ENCODE measurements at regions not wholly inside any gene's neighbourhood (a gene's known extent, or its start where the extent isn't known, plus 50 kb on each side); places are given as distances from the start of the nearest gene placed in this dataset.

DNA sequence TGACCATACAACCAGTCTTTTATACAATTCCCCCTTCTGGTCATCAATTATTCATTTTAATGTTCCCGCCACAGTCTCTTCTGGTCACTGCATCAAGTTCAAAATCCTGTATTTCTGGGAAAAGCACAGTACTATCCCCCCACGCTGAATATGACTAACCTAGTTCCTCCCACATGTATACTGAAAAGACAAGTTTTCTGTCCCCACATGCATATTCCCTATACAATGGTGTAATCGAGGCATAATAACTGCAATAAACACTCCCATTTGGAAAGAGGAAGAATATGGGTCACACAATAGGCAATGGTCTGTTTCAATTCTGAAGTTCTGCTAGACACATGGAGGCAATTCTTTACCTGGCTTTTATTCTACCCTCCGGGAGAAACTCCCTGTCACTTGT lies 344.9 kb downstream of the EFNA5 start:
- Mint-ChIP-seq H3K9me3 (no peaks in the 10 kb centered on the region), H3K27ac (no peak overlapping the region), H3K4me3 (no peak overlapping the region), H3K4me1 (no peaks in the 10 kb centered on the region), H3K27me3 (ENCODE audit: low read depth, poor library complexity) (no peaks in the 10 kb centered on the region), H3K36me3 (ENCODE audit: low read depth) (no peaks in the 10 kb centered on the region)
- DNase-seq, result no peak
- TF ChIP-seq, protein P1, sequence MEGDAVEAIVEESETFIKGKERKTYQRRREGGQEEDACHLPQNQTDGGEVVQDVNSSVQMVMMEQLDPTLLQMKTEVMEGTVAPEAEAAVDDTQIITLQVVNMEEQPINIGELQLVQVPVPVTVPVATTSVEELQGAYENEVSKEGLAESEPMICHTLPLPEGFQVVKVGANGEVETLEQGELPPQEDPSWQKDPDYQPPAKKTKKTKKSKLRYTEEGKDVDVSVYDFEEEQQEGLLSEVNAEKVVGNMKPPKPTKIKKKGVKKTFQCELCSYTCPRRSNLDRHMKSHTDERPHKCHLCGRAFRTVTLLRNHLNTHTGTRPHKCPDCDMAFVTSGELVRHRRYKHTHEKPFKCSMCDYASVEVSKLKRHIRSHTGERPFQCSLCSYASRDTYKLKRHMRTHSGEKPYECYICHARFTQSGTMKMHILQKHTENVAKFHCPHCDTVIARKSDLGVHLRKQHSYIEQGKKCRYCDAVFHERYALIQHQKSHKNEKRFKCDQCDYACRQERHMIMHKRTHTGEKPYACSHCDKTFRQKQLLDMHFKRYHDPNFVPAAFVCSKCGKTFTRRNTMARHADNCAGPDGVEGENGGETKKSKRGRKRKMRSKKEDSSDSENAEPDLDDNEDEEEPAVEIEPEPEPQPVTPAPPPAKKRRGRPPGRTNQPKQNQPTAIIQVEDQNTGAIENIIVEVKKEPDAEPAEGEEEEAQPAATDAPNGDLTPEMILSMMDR (IDR thresholded peaks at IDR 0.05), result no peak

DNA sequence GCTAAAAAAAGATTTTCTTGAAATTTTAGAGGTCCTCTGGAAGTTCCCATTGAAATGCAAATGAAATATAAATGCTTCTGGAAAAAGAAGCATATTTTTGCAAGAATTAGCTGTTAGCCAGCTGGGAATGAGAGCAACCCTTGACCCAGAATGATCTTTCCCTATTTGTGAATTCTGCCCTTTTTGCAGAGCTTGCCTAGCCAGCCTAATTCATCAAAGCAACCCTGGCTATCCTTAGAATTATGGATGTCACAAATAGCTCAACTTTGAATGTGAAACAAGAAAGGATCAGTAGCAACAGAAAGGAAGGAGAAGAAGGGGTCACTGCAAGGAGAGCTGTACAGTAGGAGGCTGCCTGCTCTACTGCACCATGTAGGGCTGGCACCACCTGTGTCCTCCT lies 345.9 kb downstream of the EFNA5 start:
- DNase-seq, result no peak
- TF ChIP-seq, protein P1 (IDR thresholded peaks at IDR 0.05), result no peak
- H3K9me3 Mint-ChIP-seq, result no peaks in the 10 kb centered on the region
- no peaks in the 10 kb centered on the region for H3K27me3 Mint-ChIP-seq (ENCODE audit: low read depth, poor library complexity)
- no peaks in the 10 kb centered on the region for H3K36me3 Mint-ChIP-seq (ENCODE audit: low read depth)
- no peak overlapping the region for H3K4me3 Mint-ChIP-seq
- no peaks in the 10 kb centered on the region for H3K4me1 Mint-ChIP-seq
- H3K27ac Mint-ChIP-seq, result no peak overlapping the region

DNA sequence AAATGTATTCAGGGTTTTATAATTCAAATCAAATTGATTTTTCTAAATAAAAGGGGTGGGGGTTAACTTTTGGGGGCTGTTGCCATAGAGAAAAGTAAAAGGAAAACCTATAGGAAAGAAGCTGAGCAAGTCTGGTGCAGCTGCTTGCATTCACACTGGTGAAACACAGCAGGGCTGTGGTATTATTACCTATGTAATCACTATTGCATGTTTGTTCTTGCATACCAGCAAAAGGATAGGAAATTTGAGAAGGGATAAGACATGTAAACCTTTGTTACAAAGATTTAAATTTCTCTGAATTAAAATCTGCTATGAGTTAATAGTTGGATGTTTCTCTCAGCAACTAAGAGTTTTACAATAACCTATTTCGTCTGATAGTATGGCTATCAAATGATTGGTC lies 346.7 kb downstream of the EFNA5 start:
- DNase-seq, result no peak
- Mint-ChIP-seq H3K27me3 (ENCODE audit: low read depth, poor library complexity) (no peaks in the 10 kb centered on the region), H3K36me3 (ENCODE audit: low read depth) (no peaks in the 10 kb centered on the region), H3K27ac (no peak overlapping the region), H3K9me3 (no peaks in the 10 kb centered on the region), H3K4me1 (no peaks in the 10 kb centered on the region), H3K4me3 (no peak overlapping the region)
- TF ChIP-seq, protein P1 (IDR thresholded peaks at IDR 0.05), result no peak

DNA sequence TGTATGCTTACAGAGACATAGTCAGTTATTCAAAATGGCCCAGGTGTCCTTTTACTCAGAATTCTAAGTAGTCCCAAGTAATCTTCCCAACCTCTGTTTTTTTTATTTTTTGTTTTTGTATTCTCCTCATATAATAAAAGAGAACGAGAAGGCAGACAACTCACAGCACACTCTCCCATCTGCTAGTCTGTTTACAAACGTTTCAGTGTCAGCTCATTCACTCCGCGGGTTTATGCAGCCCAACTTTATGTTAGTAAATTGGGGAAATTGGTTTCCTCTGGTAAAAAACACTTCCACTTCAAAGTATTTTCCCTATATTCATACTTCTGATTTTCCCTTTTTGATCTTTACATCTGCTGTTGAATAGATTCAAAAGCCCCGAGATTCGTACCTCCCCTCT lies 347.2 kb downstream of the EFNA5 start:
- H3K36me3 Mint-ChIP-seq (ENCODE audit: low read depth), result no peaks in the 10 kb centered on the region

DNA sequence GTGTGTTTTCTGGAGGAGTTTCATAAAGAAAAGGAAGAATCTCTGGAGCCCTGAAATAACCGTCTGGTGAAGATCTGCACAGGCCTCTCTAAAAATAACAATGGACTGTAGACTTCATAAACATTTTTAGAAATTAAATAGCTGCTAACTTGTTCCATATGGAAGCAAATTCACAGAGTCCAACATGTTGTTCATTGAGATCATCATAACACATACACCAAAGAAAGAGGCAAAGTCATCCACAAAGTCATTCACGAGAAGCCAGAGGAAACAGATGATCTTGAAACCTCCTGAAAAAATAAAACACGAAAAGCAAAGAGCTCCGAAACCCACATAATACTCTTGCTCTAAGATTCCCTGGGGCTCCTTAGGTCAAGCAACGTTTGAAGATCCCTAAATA lies 347.8 kb downstream of the EFNA5 start:
- Mint-ChIP-seq H3K27ac (no peak overlapping the region), H3K9me3 (no peaks in the 10 kb centered on the region), H3K4me1 (no peaks in the 10 kb centered on the region), H3K36me3 (ENCODE audit: low read depth) (no peaks in the 10 kb centered on the region), H3K27me3 (ENCODE audit: low read depth, poor library complexity) (peaks cover 2% of the 10 kb centered on the region), H3K4me3 (no peak overlapping the region)
- TF ChIP-seq, protein P1 (IDR thresholded peaks at IDR 0.05), result no peak
- DNase-seq, result no peak

More for the DNA sequence above, 347.2 kb downstream of the EFNA5 start:
- no peaks in the 10 kb centered on the region for H3K4me1 Mint-ChIP-seq
- no peaks in the 10 kb centered on the region for H3K27me3 Mint-ChIP-seq (ENCODE audit: low read depth, poor library complexity)
- DNase-seq, result no peak
- no peaks in the 10 kb centered on the region for H3K9me3 Mint-ChIP-seq
- no peak overlapping the region for H3K27ac Mint-ChIP-seq
- TF ChIP-seq, protein P1 (IDR thresholded peaks at IDR 0.05), result no peak
- no peak overlapping the region for H3K4me3 Mint-ChIP-seq

DNA sequence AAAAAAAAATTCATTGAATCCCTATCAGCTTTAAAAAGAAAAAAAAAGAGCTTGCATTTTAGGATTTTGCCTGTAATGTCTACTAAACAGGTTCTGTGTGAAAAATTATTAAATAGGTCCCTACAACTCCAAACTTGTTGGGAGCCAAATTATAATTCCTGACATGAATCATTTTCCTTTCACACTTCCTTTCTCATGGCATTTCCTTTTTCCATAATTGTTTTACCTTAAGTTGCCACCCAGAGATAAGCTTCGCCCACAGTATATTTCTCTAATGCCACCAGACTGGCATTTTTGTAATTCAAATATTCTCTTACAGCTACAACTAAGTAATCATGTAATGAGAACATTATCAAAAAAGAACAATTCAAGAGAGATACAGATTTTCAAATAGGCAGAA lies 348.8 kb downstream of the EFNA5 start:
- no peak overlapping the region for H3K4me3 Mint-ChIP-seq
- no peaks in the 10 kb centered on the region for H3K4me1 Mint-ChIP-seq
- peaks cover 3% of the 10 kb centered on the region for H3K27me3 Mint-ChIP-seq (ENCODE audit: low read depth, poor library complexity)
- no peaks in the 10 kb centered on the region for H3K36me3 Mint-ChIP-seq (ENCODE audit: low read depth)
- TF ChIP-seq, protein P1 (IDR thresholded peaks at IDR 0.05), result no peak
- no peak overlapping the region for H3K27ac Mint-ChIP-seq
- no peak for DNase-seq
- H3K9me3 Mint-ChIP-seq, result no peaks in the 10 kb centered on the region

Data from nephron progenitor cell (in vitro differentiated cells).